ENCODE measurements at regions not wholly inside any gene's neighbourhood (a gene's known extent, or its start where the extent isn't known, plus 50 kb on each side); places are given as distances from the start of the nearest gene placed in this dataset.
"Not testable (repeated sequence)": the region's sequence is repeated elsewhere in the genome, so short reads cannot be mapped to it uniquely, and the experiment has no call there.

DNA sequence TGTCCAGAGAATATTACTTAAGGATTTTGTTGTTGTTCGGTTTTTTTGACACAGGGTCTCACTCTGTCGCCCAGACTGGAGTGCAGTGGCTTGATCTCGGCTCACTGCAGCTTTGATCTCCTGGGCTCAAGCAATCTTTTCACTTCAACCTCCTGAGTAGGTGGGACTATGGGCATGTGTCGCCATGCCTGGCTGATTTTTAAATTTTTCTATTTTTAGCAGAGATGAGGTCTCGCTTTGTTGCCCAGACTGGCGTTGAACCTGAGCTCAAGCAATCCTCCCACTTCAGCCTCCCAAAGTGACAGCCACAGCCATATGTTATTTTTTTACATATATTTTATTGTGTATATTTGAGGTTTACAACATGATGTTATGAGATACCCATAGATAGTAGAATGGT is 86.8 kb upstream of the UMPS start:
- Mint-ChIP-seq H3K9me3 (no peaks in the 10 kb centered on the region), H3K27me3 (ENCODE audit: low read depth in 3 of 3) (peaks cover 1 to 9% (median 8%) of the 10 kb centered on the region in 3 donors), H3K4me1 (peaks cover 7% of the 10 kb centered on the region), H3K4me3 (no peak overlapping the region), H3K27ac (no peak overlapping the region), H3K36me3 (no peaks in the 10 kb centered on the region)
- H3K27ac ChIP-seq (ENCODE audit: low read depth in 1 of 2, low read length in 2 of 2), result no peak overlapping the region
- H2AFZ ChIP-seq (ENCODE audit: insufficient read depth, low read depth, low read length, poor library complexity, severe bottlenecking), result no peak overlapping the region
- H4K20me1 ChIP-seq (ENCODE audit: insufficient read depth, low read length), result no peaks in the 10 kb centered on the region
- H3K4me3 ChIP-seq (replicated peaks in 1 of 3; ENCODE audit: low read depth in 2 of 3, low read length in 3 of 3), result no peak overlapping the region
- no peaks in the 10 kb centered on the region for H3K79me2 ChIP-seq (ENCODE audit: insufficient read depth, low read length)
- WGBS (ENCODE audit: insufficient coverage), result no CpG with 5 or more reads among the region's 6 CpGs
- DNase-seq, result no peak
- no peak overlapping the region for H3K4me2 ChIP-seq (replicated peaks; ENCODE audit: extremely low read depth, low read length, poor library complexity, severe bottlenecking)
- TF ChIP-seq, protein P1, sequence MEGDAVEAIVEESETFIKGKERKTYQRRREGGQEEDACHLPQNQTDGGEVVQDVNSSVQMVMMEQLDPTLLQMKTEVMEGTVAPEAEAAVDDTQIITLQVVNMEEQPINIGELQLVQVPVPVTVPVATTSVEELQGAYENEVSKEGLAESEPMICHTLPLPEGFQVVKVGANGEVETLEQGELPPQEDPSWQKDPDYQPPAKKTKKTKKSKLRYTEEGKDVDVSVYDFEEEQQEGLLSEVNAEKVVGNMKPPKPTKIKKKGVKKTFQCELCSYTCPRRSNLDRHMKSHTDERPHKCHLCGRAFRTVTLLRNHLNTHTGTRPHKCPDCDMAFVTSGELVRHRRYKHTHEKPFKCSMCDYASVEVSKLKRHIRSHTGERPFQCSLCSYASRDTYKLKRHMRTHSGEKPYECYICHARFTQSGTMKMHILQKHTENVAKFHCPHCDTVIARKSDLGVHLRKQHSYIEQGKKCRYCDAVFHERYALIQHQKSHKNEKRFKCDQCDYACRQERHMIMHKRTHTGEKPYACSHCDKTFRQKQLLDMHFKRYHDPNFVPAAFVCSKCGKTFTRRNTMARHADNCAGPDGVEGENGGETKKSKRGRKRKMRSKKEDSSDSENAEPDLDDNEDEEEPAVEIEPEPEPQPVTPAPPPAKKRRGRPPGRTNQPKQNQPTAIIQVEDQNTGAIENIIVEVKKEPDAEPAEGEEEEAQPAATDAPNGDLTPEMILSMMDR (IDR thresholded peaks at IDR 0.05), result no peak
- no peaks in the 10 kb centered on the region for H3K4me1 ChIP-seq (ENCODE audit: control insufficient read depth in 1 of 2, insufficient read depth in 2 of 2, low read length in 2 of 2)
- intact Hi-C loops (cut with micrococcal nuclease), result no loop called here
- no peaks in the 10 kb centered on the region for H3K27me3 ChIP-seq (ENCODE audit: control insufficient read depth in 2 of 2, insufficient read depth in 2 of 2, low read length in 2 of 2)
- H3K9me3 ChIP-seq (replicated peaks in 1 of 2; ENCODE audit: control insufficient read depth in 1 of 2, insufficient read depth in 1 of 2, low read length in 2 of 2), result no peaks in the 10 kb centered on the region
- H3K9ac ChIP-seq (ENCODE audit: insufficient read depth, low read length, poor library complexity, severe bottlenecking), result no peak overlapping the region
- no peaks in the 10 kb centered on the region for H3K36me3 ChIP-seq (replicated peaks in 1 of 2; ENCODE audit: control insufficient read depth in 1 of 2, insufficient read depth in 2 of 2, low read length in 2 of 2)

DNA sequence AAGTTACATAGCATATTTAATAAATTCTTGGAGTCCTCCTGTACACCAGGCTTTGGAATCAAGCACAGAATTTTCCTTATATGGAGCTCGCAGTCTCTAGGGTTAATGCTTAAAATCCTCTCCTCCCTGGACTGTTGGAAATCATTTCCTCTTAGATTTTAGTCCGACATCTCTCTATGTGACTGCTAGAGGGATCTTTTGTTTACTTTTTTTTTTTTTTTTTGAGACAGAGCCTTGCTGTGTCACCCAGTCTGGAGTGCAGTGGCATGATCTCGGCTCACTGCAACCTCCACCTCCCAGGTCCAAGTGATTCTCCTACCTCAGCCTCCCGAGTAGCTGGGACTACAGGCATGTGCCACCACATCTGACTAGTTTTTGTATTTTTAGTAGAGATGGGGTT is 84.1 kb upstream of the UMPS start:
- H3K27me3 Mint-ChIP-seq (ENCODE audit: low read depth in 3 of 3); H3K9me3 Mint-ChIP-seq; H3K27ac ChIP-seq (ENCODE audit: low read depth in 1 of 2, low read length in 2 of 2); H3K9me3 ChIP-seq (replicated peaks in 1 of 2; ENCODE audit: control insufficient read depth in 1 of 2, insufficient read depth in 1 of 2, low read length in 2 of 2); DNase-seq; H3K4me3 Mint-ChIP-seq; intact Hi-C loops (cut with micrococcal nuclease); H4K20me1 ChIP-seq (ENCODE audit: insufficient read depth, low read length); H3K36me3 Mint-ChIP-seq; H3K27me3 ChIP-seq (ENCODE audit: control insufficient read depth in 2 of 2, insufficient read depth in 2 of 2, low read length in 2 of 2); H3K4me3 ChIP-seq (replicated peaks in 1 of 3; ENCODE audit: low read depth in 2 of 3, low read length in 3 of 3); H2AFZ ChIP-seq (ENCODE audit: insufficient read depth, low read depth, low read length, poor library complexity, severe bottlenecking); H3K4me1 ChIP-seq (ENCODE audit: control insufficient read depth in 1 of 2, insufficient read depth in 2 of 2, low read length in 2 of 2); H3K79me2 ChIP-seq (ENCODE audit: insufficient read depth, low read length); H3K4me1 Mint-ChIP-seq; H3K36me3 ChIP-seq (replicated peaks in 1 of 2; ENCODE audit: control insufficient read depth in 1 of 2, insufficient read depth in 2 of 2, low read length in 2 of 2); H3K9ac ChIP-seq (ENCODE audit: insufficient read depth, low read length, poor library complexity, severe bottlenecking); H3K27ac Mint-ChIP-seq; H3K4me2 ChIP-seq (replicated peaks; ENCODE audit: extremely low read depth, low read length, poor library complexity, severe bottlenecking): not testable (repeated sequence)
- 60% methylated on average over 1 of the region's 4 CpGs for WGBS (ENCODE audit: insufficient coverage)

Data from CD14-positive monocyte (primary cell).